DMS 273 (cell line): ENCODE measurements at regions not wholly inside any gene's neighbourhood (a gene's known extent, or its start where the extent isn't known, plus 50 kb on each side); places are given as distances from the start of the nearest gene placed in this dataset.

Experiments
- DNase-seq: peaks from one replicate; lab custom pipeline; 2025; ENCODE audit not compliant: unreplicated experiment; lab: John Stamatoyannopoulos, UW

- no peak for DNase-seq
Observed at GRCh38 chr12:17695495-17695894, 394.5 kb downstream of the RERGL start.

GRCh38 chr12:17691369-17691768 lies 398.6 kb downstream of the RERGL start:
- no peak for DNase-seq

GRCh38 chr12:17680220-17680619 lies 409.8 kb downstream of the RERGL start:
- DNase-seq, result no peak

GRCh38 chr12:17666641-17667324 lies 423.2 kb downstream of the RERGL start:
- DNase-seq, result no peak

GRCh38 chr12:17665839-17666238 lies 424.2 kb downstream of the RERGL start:
- no peak for DNase-seq

GRCh38 chr12:17661250-17661649 lies 428.7 kb downstream of the RERGL start:
- DNase-seq, result no peak

- no peak for DNase-seq
Observed at GRCh38 chr12:17652436-17652835, 437.6 kb downstream of the RERGL start.

- DNase-seq, result no peak
Observed at GRCh38 chr12:17642340-17642650, 447.7 kb downstream of the RERGL start.

- no peak for DNase-seq
Observed at GRCh38 chr12:17640615-17641014, 449.4 kb downstream of the RERGL start.

GRCh38 chr12:17618831-17619230 lies 471.2 kb downstream of the RERGL start:
- DNase-seq, result no peak

GRCh38 chr12:17609701-17610100 lies 480.3 kb downstream of the RERGL start:
- DNase-seq, result no peak

GRCh38 chr12:17609153-17609552 lies 480.8 kb downstream of the RERGL start:
- DNase-seq, result no peak

- DNase-seq, result no peak
Observed at GRCh38 chr12:17595111-17595510, 494.9 kb downstream of the RERGL start.

GRCh38 chr12:17593715-17594406 lies 496.1 kb downstream of the RERGL start:
- DNase-seq, result no peak

- no peak for DNase-seq
Observed at GRCh38 chr12:17592472-17592871, 497.5 kb downstream of the RERGL start.

- DNase-seq, result no peak
Observed at GRCh38 chr12:17591005-17591681, 498.9 kb downstream of the RERGL start.

GRCh38 chr12:17588968-17589367 lies 501.0 kb downstream of the RERGL start:
- DNase-seq, result peak; percentile 13

- no peak for DNase-seq
Observed at GRCh38 chr12:17579205-17580026, 510.6 kb downstream of the RERGL start.

- no peak for DNase-seq
Observed at GRCh38 chr12:17577405-17577804, 512.6 kb downstream of the RERGL start.

- DNase-seq, result no peak
Observed at GRCh38 chr12:17572250-17572649, 517.7 kb downstream of the RERGL start.

GRCh38 chr12:17571047-17571446 lies 518.9 kb downstream of the RERGL start:
- no peak for DNase-seq
